Loucy (cell line): ENCODE measurements at regions not wholly inside any gene's neighbourhood (a gene's known extent, or its start where the extent isn't known, plus 50 kb on each side); places are given as distances from the start of the nearest gene placed in this dataset.

Experiments used
- H2AFZ ChIP-seq: fragments of 200-600 bp; sonication (generic); 2 replicates; pipeline ENCODE4 v1.6.0; 2016; ENCODE audit warnings: antibody characterized with exemption, mild to moderate bottlenecking, low read length, moderate library complexity
- H3F3A ChIP-seq: fragments of 200-600 bp; 2 replicates; pipeline ENCODE4 v1.6.0; 2016; ENCODE audit warnings: antibody characterized with exemption, low read depth, mild to moderate bottlenecking
- H3K27me3 ChIP-seq: fragments of 200-600 bp; sonication (generic); 2 replicates; pipeline ENCODE4 v1.6.1; 2014; ENCODE audit warnings: low read length, mild to moderate bottlenecking; ENCODE audit not compliant: insufficient read depth, poor library complexity, severe bottlenecking
- H3K36me3 ChIP-seq: fragments of 200-600 bp; sonication (generic); 2 replicates; pipeline ENCODE4 v1.6.1; 2016; ENCODE audit warnings: low read length; ENCODE audit not compliant: insufficient read depth
- H3K4me1 ChIP-seq: fragments of 200-600 bp; sonication (generic); 2 replicates; pipeline ENCODE4 v1.5.1; 2014; ENCODE audit warnings: low read length, mild to moderate bottlenecking; ENCODE audit not compliant: insufficient read depth, poor library complexity, severe bottlenecking
- H3K4me2 ChIP-seq: fragments of 200-600 bp; sonication (generic); 2 replicates; pipeline ENCODE4 v1.6.0; 2014; ENCODE audit warnings: antibody characterized with exemption, low read length, low read depth, mild to moderate bottlenecking; ENCODE audit not compliant: poor library complexity, severe bottlenecking
- H3K4me3 ChIP-seq: fragments of 200-600 bp; sonication (generic); 2 replicates; pipeline ENCODE4 v1.5.1; 2014; ENCODE audit warnings: low read length, mild to moderate bottlenecking, mixed read lengths; ENCODE audit not compliant: poor library complexity, severe bottlenecking
- H3K79me2 ChIP-seq: fragments of 200-600 bp; sonication (generic); 2 replicates; pipeline ENCODE4 v1.6.1; 2014; ENCODE audit warnings: low read length; ENCODE audit not compliant: insufficient read depth
- H3K9ac ChIP-seq: fragments of 200-600 bp; sonication (generic); 2 replicates; pipeline ENCODE4 v1.6.0; 2014; ENCODE audit warnings: mild to moderate bottlenecking, low read depth, low read length, moderate library complexity; ENCODE audit not compliant: poor library complexity, severe bottlenecking
- H3K9me2 ChIP-seq: fragments of 200-600 bp; sonication (generic); replicated peaks from 2 replicates; pipeline ENCODE4 v1.6.1; 2016; ENCODE audit warnings: low read depth, low read length, mixed read lengths
- H3K9me3 ChIP-seq: fragments of 200-600 bp; sonication (generic); 2 replicates; pipeline ENCODE4 v1.6.1; 2014; ENCODE audit warnings: mild to moderate bottlenecking, antibody characterized with exemption, low read length, low read depth; ENCODE audit not compliant: insufficient read depth
- H4K20me1 ChIP-seq: fragments of 200-600 bp; sonication (generic); 2 replicates; pipeline ENCODE4 v1.6.0; 2014; ENCODE audit warnings: antibody characterized with exemption, low read length, mild to moderate bottlenecking; ENCODE audit not compliant: insufficient read depth, poor library complexity, severe bottlenecking
- CTCF ChIP-seq: fragments of 200-600 bp; sonication (generic); conservative IDR thresholded peaks from 2 replicates; pipeline ENCODE4 v1.5.1; 2014; ENCODE audit warnings: mild to moderate bottlenecking, antibody characterized with exemption, low read length
- EZH2phosphoT487 ChIP-seq: fragments of 200-600 bp; IDR thresholded peaks from 2 replicates; pipeline ENCODE4 v1.6.1; 2018; ENCODE audit warnings: antibody characterized with exemption, mild to moderate bottlenecking, moderate library complexity, borderline replicate concordance

DNA sequence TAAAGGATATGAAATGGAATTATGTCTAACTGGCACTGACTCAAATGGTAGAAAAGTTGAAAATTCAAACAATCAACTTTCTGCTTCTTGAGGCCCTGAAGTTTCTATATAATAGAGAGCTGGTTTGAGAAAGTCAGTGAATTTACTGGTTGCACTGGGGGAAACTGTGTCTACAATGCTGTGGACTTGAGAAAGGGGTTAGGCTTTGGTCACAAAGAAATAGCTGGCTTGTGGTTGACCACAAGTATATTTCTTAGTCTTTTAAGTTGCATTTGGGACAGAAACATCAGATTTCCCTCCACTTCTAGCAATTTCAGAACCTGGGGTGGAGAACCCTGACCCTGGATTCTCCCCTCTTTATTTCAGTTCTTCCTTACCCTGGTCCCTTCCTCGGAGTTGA is 192.6 kb upstream of the ACTBL2 start:
- Histone ChIP-seq H3K4me1 (peaks cover 9% of the 10 kb centered on the region), H3K4me2 (no peak overlapping the region), H3K4me3 (no peak overlapping the region), H3K9ac (no peak overlapping the region), H4K20me1 (no peaks in the 10 kb centered on the region), H3F3A (no peaks in the 10 kb centered on the region), H2AFZ (no peak overlapping the region), H3K27me3 (no peaks in the 10 kb centered on the region), H3K36me3 (no peaks in the 10 kb centered on the region), H3K79me2 (no peaks in the 10 kb centered on the region), H3K9me2 (0 out of 2 replicates have a peak, but pooled peaks cover 3% of the 10 kb centered on the region), H3K9me3 (no peaks in the 10 kb centered on the region)
- TF ChIP-seq CTCF (no peak), EZH2phosphoT487 (no peak)

DNA sequence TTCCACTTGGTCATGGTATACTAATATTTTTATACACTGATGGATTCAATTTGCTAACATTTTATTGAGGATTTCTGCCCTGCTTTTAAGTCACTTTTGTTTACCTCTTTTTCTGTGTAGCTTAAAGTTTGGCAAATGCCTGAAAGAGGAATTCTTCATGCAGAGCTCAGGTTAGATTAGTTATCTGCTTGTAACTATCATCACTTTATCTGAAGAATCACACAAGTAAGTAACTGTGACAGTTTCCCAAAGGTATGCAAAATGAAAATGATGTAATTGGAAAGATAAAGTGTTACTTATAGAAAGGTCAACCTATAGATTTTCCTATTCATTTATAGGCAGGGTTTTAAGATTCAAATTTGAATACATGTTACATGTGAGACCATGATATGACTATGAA is 188.8 kb upstream of the ACTBL2 start:
- TF ChIP-seq EZH2phosphoT487 (no peak), CTCF (no peak)
- Histone ChIP-seq H3F3A (no peaks in the 10 kb centered on the region), H2AFZ (no peak overlapping the region), H3K27me3 (no peaks in the 10 kb centered on the region), H3K9me2 (no peaks in the 10 kb centered on the region), H3K4me2 (no peak overlapping the region), H3K79me2 (no peaks in the 10 kb centered on the region), H3K36me3 (no peaks in the 10 kb centered on the region), H3K9ac (no peak overlapping the region), H3K9me3 (no peaks in the 10 kb centered on the region), H3K4me3 (no peak overlapping the region), H3K4me1 (peaks cover 9% of the 10 kb centered on the region), H4K20me1 (no peaks in the 10 kb centered on the region)

- Histone ChIP-seq H3K36me3 (no peaks in the 10 kb centered on the region), H4K20me1 (no peaks in the 10 kb centered on the region), H3K79me2 (no peaks in the 10 kb centered on the region), H3K4me1 (peaks cover 11% of the 10 kb centered on the region), H3K27me3 (no peaks in the 10 kb centered on the region), H3K9me3 (no peaks in the 10 kb centered on the region), H2AFZ (no peak overlapping the region), H3K4me3 (no peak overlapping the region), H3K9me2 (no peaks in the 10 kb centered on the region), H3F3A (no peaks in the 10 kb centered on the region), H3K4me2 (no peak overlapping the region), H3K9ac (no peak overlapping the region)
- TF ChIP-seq CTCF = no peak
Observed at GRCh38 chr5:57666582-57666981, 184.0 kb upstream of the ACTBL2 start.
